SK-MEL-5 (cell line): ENCODE measurements at regions not wholly inside any gene's neighbourhood (a gene's known extent, or its start where the extent isn't known, plus 50 kb on each side); places are given as distances from the start of the nearest gene placed in this dataset.

Source experiments
- DNase-seq: peaks from one replicate; pipeline ENCODE4 v3.0.0-alpha.2; 2016; ENCODE audit warnings: low read depth, low spot score
- in situ Hi-C: cut with HindIII; loops from 2 replicates; pipeline ENCODE4 v1.10.0; 2016; ENCODE audit warnings: low sequenced_read_pairs, high pct_unique_total_duplicates, low pct_unique_long_range_greater_than_20kb

- in situ Hi-C loops: no loop called here
- no peak for DNase-seq
Observed at GRCh38 chr2:76612764-76613163, 902.0 kb upstream of the GCFC2 start.

- in situ Hi-C loops: no loop called here
- DNase-seq: no peak
Observed at GRCh38 chr2:76610451-76610850, 899.7 kb upstream of the GCFC2 start.

GRCh38 chr2:76599732-76600368, 889.1 kb upstream of the GCFC2 start:
- in situ Hi-C loops: no loop called here
- peak; percentile 94 for DNase-seq

- in situ Hi-C loops: no loop called here
- no peak for DNase-seq
Observed at GRCh38 chr2:76584474-76584873, 873.8 kb upstream of the GCFC2 start.

- in situ Hi-C loops: no loop called here
- no peak for DNase-seq
Observed at GRCh38 chr2:76579911-76580310, 869.2 kb upstream of the GCFC2 start.

DNA sequence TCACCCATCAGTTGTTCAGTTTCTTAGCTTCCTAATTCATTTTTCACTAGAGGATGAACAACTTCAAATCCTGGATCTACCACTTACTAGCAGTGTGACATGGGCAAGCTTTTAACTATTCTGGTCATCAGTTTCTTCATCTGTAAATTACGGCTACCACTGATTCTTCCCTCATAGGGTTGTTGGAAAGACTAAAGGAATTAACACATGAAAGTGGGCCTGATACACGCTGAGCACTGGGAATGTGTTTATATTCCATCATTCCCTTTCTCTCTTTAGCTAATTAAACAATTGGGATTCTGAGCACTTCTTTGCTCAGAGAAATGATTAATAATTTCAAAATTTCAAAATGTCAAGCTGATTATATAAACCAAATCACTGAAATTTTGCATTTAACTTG, 862.3 kb upstream of the GCFC2 start:
- DNase-seq: no peak
- in situ Hi-C loops: no loop called here

GRCh38 chr2:76569819-76570218, 859.1 kb upstream of the GCFC2 start:
- DNase-seq: no peak
- in situ Hi-C loops: no loop called here

DNA sequence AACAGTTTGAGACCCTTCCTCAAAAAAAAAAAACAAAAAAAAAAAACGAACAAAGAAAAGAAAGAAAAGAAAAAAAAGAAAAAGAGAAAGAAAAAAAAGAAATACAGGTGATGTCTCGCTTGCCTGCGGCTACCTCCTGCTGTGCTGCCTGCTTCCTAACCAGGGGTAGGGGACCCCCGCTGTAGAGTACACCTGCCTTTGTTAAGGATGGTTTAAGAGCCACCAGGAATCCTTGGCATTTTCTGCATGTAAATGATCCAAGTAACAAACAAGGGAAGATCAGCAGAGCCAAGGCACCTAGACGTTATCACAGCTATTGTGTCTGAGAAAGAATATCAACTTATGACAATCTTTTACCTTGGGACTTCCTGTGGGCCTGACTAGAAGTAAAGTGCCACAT, 856.8 kb upstream of the GCFC2 start:
- DNase-seq: no peak
- in situ Hi-C loops: no loop called here

DNA sequence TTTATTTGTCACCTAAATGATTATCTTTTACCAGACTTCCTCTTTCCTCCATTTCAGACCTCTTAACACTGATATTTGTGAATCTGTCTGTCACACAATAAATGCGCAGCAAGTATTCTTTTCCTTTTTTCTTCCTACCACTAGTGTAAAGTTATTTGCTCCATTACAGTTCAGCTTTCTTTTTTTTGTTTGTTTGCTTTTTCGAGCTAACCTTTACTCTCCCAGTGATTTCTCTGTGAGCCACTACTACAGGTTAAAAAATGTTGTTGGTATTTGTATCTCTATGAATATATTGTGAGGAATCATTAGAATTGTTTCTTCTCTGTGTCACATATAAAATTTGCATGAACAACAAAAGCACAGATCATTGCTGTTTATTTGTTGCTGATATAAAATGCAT, 854.0 kb upstream of the GCFC2 start:
- no peak for DNase-seq
- in situ Hi-C loops: no loop called here

DNA sequence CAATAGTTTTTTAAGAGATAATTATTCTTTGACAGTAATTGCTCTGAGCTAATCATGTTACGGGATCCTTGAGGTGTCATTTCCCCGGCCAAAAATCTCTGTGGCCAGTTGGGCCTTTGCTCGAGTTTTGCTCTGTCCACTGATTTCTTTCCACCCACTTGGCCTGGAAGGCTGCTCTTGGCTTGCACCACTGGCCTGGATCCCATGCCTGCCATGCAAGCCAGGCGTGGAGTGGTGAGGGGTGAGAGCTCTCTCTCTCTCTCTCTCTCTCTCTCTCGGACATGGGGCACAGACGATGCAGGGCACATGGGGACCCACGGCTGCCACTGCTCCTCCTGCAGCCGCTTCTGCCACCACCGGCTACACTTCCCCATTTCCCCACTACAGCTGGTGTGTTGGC, 853.0 kb upstream of the GCFC2 start:
- in situ Hi-C loops: no loop called here
- DNase-seq: no peak

GRCh38 chr2:76558157-76558556, 847.4 kb upstream of the GCFC2 start:
- in situ Hi-C loops: no loop called here
- no peak for DNase-seq

DNA sequence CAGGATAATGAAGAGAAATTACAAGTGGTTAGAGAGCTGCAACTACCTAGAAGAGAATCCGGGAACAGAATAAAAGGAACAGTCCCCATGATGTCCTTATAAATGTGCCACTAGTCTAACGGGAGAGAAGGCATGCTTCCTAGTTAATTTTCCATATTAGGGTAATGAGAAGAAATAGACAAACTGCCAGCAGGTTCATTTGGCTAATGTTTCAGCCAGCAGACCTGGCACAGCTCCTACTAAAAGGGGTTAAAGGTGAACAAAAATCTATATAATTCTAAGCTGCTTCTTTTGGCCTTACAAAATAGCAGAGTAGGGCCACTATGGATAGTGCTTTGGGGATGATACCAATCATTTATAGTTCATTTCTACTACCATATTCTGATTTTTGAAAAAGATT, 845.3 kb upstream of the GCFC2 start:
- in situ Hi-C loops: no loop called here
- DNase-seq: no peak

DNA sequence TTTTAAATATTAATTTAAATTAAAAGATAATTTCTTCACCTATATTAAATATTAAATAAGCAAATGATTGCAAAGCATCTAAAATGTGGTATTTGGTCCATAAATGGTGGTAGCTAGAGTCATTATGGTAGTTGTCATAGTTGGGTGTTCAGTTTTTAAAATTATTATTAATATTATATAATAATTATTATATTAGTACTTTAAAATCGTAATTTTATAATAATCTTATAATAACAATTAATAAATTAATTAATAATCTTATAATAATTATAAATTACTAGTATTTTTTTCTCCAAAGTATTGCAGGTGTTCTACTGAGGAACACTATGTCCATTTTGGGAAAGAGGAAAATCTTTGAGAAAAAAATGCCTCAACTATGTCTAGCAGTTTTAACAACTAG, 835.5 kb upstream of the GCFC2 start:
- in situ Hi-C loops: no loop called here
- DNase-seq: no peak

GRCh38 chr2:76544901-76545300, 834.2 kb upstream of the GCFC2 start:
- DNase-seq: no peak
- in situ Hi-C loops: no loop called here

GRCh38 chr2:76517574-76517909, 806.8 kb upstream of the GCFC2 start:
- in situ Hi-C loops: no loop called here

DNA sequence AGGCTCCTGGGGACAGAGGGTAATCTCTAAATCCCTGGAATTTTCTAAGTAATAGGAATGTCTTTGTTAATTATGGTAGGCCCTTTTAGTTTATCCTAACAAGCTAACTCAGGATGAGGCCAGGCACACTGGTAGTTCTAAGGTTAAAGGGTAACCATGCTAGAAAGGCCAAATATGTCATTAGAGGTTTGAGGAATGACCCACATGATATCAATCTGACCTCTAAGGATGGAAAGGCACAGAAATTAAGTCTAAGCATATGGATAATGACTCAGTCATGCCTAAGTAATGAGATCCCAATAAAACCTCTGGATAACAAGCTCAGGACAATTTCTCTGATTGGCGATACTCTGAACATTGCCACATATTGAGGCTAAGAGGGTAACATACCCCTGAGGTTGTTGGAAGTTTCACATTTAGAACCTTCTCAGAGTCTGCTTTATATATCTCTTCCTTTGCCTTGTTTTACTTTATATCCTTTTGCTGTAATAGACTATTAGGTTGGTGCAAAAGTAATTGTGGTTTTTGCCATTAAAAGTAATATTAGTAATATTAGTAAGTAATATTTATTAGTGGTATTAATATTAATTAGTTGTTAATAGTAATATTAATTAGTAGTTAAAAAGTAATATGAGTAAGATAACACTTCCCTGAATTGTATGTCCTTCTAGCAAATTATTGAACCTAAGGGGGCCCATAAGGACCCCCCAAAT, 806.3 kb upstream of the GCFC2 start:
- no peak for DNase-seq
- in situ Hi-C loops: no loop called here

More at GRCh38 chr2:76517574-76517909, 806.8 kb upstream of the GCFC2 start:
- DNase-seq: no peak

GRCh38 chr2:76512201-76512820, 801.6 kb upstream of the GCFC2 start:
- in situ Hi-C loops: no loop called here
- DNase-seq: peak; percentile 26

DNA sequence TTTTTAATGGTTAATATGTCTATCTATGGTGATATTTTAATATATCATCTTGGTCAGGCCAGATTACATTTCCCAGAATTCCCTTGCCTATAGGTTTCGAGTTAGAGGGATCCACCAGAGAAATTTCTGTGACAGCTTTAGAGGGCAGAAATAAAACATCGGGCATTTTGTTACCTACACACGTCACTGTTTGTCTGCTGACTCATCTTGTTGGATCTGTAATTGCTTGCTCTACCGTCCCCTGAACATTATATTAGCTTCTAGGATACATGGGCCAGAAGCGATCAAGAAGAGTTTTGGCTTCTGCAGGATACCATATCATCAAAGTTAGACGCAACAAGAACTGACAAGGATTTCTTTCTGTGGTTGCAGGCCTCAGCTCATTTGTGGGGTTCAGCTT, 795.8 kb upstream of the GCFC2 start:
- DNase-seq: no peak

DNA sequence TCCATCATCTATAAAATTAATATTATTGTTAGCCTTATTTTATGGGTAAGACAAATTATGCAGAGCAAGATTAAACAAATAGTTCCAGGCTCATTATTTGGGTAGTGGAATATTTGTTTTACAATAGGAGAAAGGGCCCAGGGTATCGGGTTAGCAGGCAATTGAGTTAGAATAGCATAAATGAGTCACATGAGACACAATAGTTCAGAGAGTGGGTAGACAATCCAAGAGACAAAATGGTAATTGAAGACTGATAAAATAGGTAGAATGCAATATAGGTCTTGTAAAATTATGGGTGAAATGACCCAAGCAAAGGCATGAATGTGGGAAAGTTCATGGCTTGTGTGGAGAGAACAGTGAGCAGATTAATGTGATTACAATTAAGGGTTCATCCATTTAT, 790.9 kb upstream of the GCFC2 start:
- in situ Hi-C loops: no loop called here

More for the DNA sequence above, 795.8 kb upstream of the GCFC2 start:
- in situ Hi-C loops: no loop called here

More for the DNA sequence above, 790.9 kb upstream of the GCFC2 start:
- DNase-seq: no peak
